Thyroid gland (tissue), 4 donors: ENCODE measurements at regions not wholly inside any gene's neighbourhood (a gene's known extent, or its start where the extent isn't known, plus 50 kb on each side); places are given as distances from the start of the nearest gene placed in this dataset.

ENCODE experiments used
- DNase-seq, 2 donors: peaks; one replicate each; pipeline ENCODE4 v3.0.0-alpha.2; 2019
- H3K27ac ChIP-seq, 3 donors: fragments of 200-600 bp; sonication (generic); 1 replicate in 2 of 3; 2 replicates in 1 of 3; pipeline ENCODE4 v1.5.1; 2016 to 2019; ENCODE audit warnings: mild to moderate bottlenecking in 1 of 3, moderate library complexity in 1 of 3
- H3K27me3 ChIP-seq: fragments of 200-600 bp; sonication (generic); one replicate; pipeline ENCODE4 v1.5.1; 2019
- H3K36me3 ChIP-seq, 2 donors: fragments of 200-600 bp; sonication (generic); one replicate each; pipeline ENCODE4 v1.5.1; 2016 to 2019
- H3K4me1 ChIP-seq, 2 donors: fragments of 200-600 bp; sonication (generic); one replicate each; pipeline ENCODE4 v1.5.1; 2017 to 2019
- H3K4me3 ChIP-seq, 3 donors: fragments of 200-600 bp; sonication (generic); replicated peaks in 1 of 3; 1 replicate in 2 of 3; 2 replicates in 1 of 3; pipeline ENCODE4 v1.5.1; 2016; ENCODE audit warnings: mild to moderate bottlenecking in 1 of 3
- H3K9me3 ChIP-seq: fragments of 200-600 bp; sonication (generic); one replicate; pipeline ENCODE4 v1.5.1; 2017
- CTCF ChIP-seq, 6 experiments: fragments of 200-600 bp in 3 of 6; fragments of 450-650 bp in 3 of 6; sonication (generic) in 3 of 6; IDR thresholded peaks; one replicate each; pipeline ENCODE4 v1.5.1; 2016 to 2019; ENCODE audit warnings: antibody characterized with exemption in 6 of 6, mild to moderate bottlenecking in 2 of 6, inconsistent platforms in 1 of 6, moderate library complexity in 1 of 6
- POLR2A ChIP-seq, 2 donors: fragments of 450-650 bp; IDR thresholded peaks; one replicate each; pipeline ENCODE4 v1.6.1; 2017; ENCODE audit warnings: antibody characterized with exemption in 2 of 2, mild to moderate bottlenecking in 2 of 2, moderate library complexity in 1 of 2
- WGBS, 2 donors: methylation state at CpG; one replicate each; pipeline ENCODE4 v1.1.5; 2017; 5-methylcytosine and 5-hydroxymethylcytosine counted together
- intact Hi-C: fragments of 100-400 bp; cut with DNase I; formaldehyde crosslinking; loops from one replicate; pipeline ENCODE4 v1.15.1; 2023

- DNase-seq = no peak
- H3K27ac ChIP-seq = no peak overlapping the region
- intact Hi-C loops = no loop called here
- WGBS, 2 donors = 78% methylated on average over 2 of the region's 2 CpGs
- no peaks in the 10 kb centered on the region for H3K27me3 ChIP-seq
- no peaks in the 10 kb centered on the region for H3K36me3 ChIP-seq
- H3K9me3 ChIP-seq = no peaks in the 10 kb centered on the region
- TF ChIP-seq POLR2A (IDR thresholded peaks at IDR 0.05) (no peak), CTCF (IDR thresholded peaks at IDR 0.05) (no peak)
- H3K4me1 ChIP-seq = no peaks in the 10 kb centered on the region
- no peak overlapping the region for H3K4me3 ChIP-seq
Observed at GRCh38 chr12:126608607-126609175, 1543.5 kb downstream of the AACS start.

GRCh38 chr12:126616441-126616840 is 1551.2 kb downstream of the AACS start:
- no peaks in the 10 kb centered on the region for H3K4me1 ChIP-seq
- intact Hi-C loops = no loop called here
- TF ChIP-seq POLR2A (IDR thresholded peaks at IDR 0.05) = no peak
- TF ChIP-seq CTCF (IDR thresholded peaks at IDR 0.05) = no peak
- H3K36me3 ChIP-seq = no peaks in the 10 kb centered on the region
- no peaks in the 10 kb centered on the region for H3K9me3 ChIP-seq
- 96 to 97% methylated on average over 13 to 16 of the region's 16 CpGs for WGBS, 2 donors
- H3K27me3 ChIP-seq = no peaks in the 10 kb centered on the region
- DNase-seq = no peak
- H3K4me3 ChIP-seq = no peak overlapping the region
- H3K27ac ChIP-seq = no peak overlapping the region

GRCh38 chr12:126617312-126617711 is 1552.1 kb downstream of the AACS start:
- intact Hi-C loops = no loop called here
- TF ChIP-seq POLR2A (IDR thresholded peaks at IDR 0.05) (no peak), CTCF (IDR thresholded peaks at IDR 0.05) (no peak)
- WGBS, 2 donors = 91 to 94% methylated on average over 5 of the region's 5 CpGs

GRCh38 chr12:126627596-126627995 is 1562.4 kb downstream of the AACS start:
- TF ChIP-seq CTCF (IDR thresholded peaks at IDR 0.05) = no peak
- TF ChIP-seq POLR2A (IDR thresholded peaks at IDR 0.05) = no peak
- Histone ChIP-seq H3K9me3 (no peaks in the 10 kb centered on the region), H3K4me1 (no peaks in the 10 kb centered on the region), H3K36me3 (no peaks in the 10 kb centered on the region), H3K4me3 (no peak overlapping the region), H3K27ac (no peak overlapping the region), H3K27me3 (no peaks in the 10 kb centered on the region)
- 53 to 61% methylated on average over 4 of the region's 4 CpGs for WGBS, 2 donors
- intact Hi-C loops = no loop called here
- DNase-seq = no peak

More at GRCh38 chr12:126617312-126617711, 1552.1 kb downstream of the AACS start:
- no peaks in the 10 kb centered on the region for H3K4me1 ChIP-seq
- H3K27ac ChIP-seq = no peak overlapping the region
- no peak overlapping the region for H3K4me3 ChIP-seq
- H3K36me3 ChIP-seq = no peaks in the 10 kb centered on the region
- DNase-seq = no peak
- H3K9me3 ChIP-seq = no peaks in the 10 kb centered on the region
- no peaks in the 10 kb centered on the region for H3K27me3 ChIP-seq

GRCh38 chr12:126636821-126637220 is 1571.6 kb downstream of the AACS start:
- Histone ChIP-seq H3K9me3 (no peaks in the 10 kb centered on the region), H3K27ac (no peak overlapping the region), H3K27me3 (no peaks in the 10 kb centered on the region), H3K36me3 (no peaks in the 10 kb centered on the region), H3K4me1 (no peaks in the 10 kb centered on the region), H3K4me3 (no peak overlapping the region)
- DNase-seq = no peak
- 73% methylated on average over 4 of the region's 4 CpGs for WGBS, 2 donors
- TF ChIP-seq CTCF (IDR thresholded peaks at IDR 0.05) (no peak), POLR2A (IDR thresholded peaks at IDR 0.05) (no peak)
- intact Hi-C loops = no loop called here
